GM19455 (cell line): ENCODE measurements at regions not wholly inside any gene's neighbourhood (a gene's known extent, or its start where the extent isn't known, plus 50 kb on each side); places are given as distances from the start of the nearest gene placed in this dataset.
"Not testable (repeated sequence)": the region's sequence is repeated elsewhere in the genome, so short reads cannot be mapped to it uniquely, and the experiment has no call there.

Experiments
- ATAC-seq: cut with Tn5 transposase; IDR thresholded peaks from one replicate; pipeline ENCODE4 v1.9.1; 2021; ENCODE audit not compliant: unreplicated experiment

- no peak for ATAC-seq
Measured at GRCh38 chr5:12910641-12911040, 1006.4 kb upstream of the CTNND2 start.

DNA sequence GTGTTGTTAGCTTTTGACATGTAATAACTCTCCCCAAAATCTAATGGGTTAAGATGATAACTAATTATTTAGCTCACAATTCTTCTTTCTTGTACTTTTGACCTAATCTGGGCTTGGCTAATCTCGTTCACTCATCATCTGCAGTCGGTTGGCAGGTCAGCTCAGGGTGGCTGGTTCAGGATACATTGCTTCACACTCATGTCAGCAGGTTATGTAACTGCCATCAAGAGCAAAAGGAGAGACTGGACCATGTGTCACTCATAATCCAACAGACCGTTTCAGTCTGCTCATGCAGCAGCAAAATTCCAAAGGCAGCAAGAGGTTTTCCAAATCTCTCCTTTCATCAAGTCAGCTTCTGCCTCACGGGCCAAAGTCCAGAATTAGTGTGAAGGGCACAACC lies 998.4 kb upstream of the CTNND2 start:
- ATAC-seq: no peak

DNA sequence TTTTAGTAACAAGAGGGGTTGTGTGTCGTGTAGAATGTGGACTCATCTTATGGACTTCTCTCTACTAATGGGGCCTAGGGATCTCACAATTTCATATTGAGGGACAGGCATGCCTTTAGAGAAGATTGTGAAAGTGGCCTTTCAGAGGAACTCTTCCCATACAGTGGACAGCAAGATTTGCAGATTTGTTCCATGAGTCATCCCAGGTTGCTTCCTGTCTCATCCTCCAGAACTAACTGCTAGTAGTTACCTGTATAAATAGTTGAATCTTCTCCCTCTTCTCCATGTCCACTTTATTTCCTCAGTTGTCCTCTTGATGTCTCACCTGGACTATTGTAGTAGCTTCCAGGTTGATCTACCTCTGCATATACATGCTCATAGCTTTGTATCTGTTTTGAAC lies 997.5 kb upstream of the CTNND2 start:
- no peak for ATAC-seq

DNA sequence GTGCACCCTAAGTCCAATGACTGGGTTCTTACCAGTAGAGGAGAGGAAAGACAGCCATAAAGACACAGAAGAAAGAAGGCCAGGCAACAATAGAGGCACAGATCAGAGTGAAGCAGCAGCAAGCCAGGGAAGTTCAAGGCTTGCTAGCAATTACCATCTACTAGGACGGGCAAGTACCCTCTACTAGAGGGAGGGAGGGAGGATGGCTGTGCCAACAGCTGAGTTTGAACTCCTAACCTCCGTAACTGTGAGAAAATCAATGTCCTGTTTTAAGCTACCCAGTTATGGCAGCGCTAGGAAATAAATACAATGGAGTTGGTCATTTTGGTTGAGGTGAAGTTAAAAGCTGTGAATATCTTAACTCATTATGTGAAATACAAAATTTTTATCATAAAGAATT lies 991.8 kb upstream of the CTNND2 start:
- ATAC-seq: no peak

GRCh38 chr5:12885018-12885417 lies 980.8 kb upstream of the CTNND2 start:
- no peak for ATAC-seq

DNA sequence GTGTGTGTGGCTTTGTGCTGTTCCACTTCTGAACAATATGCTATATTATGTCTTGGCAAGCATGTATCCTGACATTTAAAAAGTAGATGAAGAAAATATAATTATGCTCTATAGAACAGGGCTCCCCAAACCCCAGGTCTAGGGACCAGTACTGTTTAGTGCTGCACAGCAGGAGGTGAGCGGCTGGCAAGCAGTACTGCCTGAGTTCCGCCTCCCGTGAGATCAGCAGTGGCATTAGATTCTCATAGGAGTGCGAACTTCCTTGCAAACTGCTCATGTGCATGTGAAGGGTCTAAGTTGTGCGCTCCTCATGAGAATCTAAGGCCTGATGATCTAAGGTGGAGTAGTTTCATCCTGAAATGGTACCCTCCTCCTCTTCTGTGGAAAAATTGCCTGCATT lies 979.1 kb upstream of the CTNND2 start:
- ATAC-seq: no peak

DNA sequence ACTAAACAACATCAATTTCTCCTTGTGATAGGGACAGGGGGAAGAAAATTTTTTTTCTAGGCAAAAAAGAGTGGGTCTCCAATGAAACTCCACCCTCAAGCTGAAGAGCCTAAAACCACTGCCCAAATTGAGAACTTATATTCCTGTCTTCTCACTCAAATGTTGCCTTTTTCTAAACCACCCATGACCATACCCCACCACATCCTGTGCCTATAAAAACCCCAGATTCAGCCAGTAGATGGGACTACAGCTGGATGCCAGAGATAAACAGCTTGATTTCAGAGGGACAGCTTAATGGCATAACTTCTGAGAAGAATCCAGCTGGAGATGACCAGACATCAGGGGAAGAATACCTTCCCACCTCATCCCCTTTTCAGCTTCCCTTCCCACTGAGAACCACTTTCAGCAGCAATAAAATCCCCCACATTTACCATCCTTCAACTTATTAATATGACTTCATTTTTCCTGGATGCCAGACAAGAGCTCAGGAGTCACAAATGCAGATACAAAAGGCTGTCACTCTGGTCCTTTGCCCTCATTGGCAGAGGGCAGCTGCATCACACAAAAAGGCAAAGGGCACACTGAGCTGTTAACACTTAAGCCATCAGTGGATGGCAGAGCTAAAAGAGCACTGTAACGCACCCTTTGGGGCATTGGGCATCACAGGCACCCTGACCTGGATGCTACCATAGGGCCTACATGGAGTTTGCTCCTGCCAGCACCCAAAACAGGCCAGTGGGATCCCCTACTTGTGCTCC lies 972.5 kb upstream of the CTNND2 start:
- no peak for ATAC-seq

GRCh38 chr5:12870872-12871539 lies 966.8 kb upstream of the CTNND2 start:
- ATAC-seq: no peak

DNA sequence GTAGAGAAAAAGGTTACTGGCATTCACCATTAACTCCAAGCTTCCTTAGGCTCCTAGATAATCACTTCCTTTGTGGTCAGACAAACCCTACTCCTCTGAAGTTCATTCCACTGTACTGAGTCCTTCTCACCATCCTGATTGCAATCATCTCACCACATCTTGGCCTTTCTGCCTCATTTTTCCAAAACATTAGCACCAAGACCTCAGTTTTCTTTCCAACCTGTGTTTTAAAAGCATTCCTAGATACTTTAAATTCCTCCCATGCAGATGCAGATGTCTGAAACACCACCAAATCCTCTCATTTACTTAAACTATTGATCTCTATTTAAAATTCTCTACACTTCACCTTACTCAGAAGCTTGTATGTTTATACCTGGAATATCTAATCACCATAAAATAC lies 961.3 kb upstream of the CTNND2 start:
- ATAC-seq: no peak

GRCh38 chr5:12861886-12862654 lies 957.8 kb upstream of the CTNND2 start:
- ATAC-seq: no peak

DNA sequence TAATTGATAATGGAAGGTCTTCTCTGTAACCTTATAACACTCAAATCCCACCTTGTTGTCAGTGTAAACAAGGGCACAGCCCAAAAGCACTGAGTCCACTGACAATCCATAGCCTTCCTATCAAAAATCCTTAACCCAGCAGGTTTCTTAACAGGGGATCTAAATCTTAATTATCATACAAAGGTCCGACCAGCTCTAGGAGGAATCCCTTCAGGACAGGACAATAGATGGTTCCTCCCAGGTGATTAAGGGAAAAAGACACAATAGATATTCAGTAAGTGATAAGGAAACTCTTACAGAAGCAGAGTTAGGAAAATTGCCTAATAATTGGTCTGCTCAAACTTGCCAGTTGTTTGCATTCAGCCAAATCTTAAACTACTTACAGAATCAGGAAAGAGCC lies 951.9 kb upstream of the CTNND2 start:
- ATAC-seq: not testable (repeated sequence)

DNA sequence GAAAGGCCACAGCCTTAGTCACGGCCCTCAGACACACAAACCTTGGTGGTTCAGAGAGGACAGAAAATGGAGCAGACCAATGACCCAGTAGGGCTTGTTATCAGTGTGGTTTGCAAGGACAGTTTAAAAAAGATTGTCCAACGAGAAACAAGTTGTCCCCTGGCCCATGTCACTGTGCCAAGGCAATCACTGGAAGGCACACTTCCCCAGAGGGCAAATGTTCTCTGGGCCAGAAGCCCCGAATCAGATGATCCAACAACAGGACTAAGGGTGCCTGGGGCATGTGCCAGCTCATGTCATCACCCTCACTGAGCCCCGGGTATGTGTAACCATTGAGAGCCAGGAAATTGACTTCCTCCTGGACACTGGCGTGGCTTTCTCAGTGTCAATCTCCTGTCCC lies 950.1 kb upstream of the CTNND2 start:
- ATAC-seq: no peak

GRCh38 chr5:12851761-12852160 lies 947.5 kb upstream of the CTNND2 start:
- no peak for ATAC-seq

GRCh38 chr5:12848709-12849108 lies 944.5 kb upstream of the CTNND2 start:
- no peak for ATAC-seq

- no peak for ATAC-seq
Measured at GRCh38 chr5:12845549-12846159, 941.4 kb upstream of the CTNND2 start.

GRCh38 chr5:12840972-12841371 lies 936.7 kb upstream of the CTNND2 start:
- no peak for ATAC-seq

DNA sequence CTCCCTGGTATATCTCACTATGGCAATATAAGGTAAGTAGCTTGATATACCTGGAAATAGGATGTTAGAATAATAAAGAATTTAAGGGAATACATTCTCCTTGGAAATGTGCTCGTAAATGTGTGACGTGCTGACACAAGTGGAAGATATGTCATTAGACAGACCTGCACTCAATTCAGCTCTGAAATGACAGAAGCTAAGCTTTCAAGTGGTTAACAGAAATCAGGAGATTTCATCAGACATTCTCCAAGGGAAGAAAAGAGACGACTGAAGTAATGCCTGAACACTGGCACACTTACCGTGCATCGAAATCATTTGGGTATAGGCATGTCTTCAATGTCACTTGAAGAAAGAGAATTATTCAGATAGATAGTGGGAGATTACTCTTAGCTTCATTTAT lies 933.3 kb upstream of the CTNND2 start:
- ATAC-seq: no peak

GRCh38 chr5:12825163-12825562 lies 920.9 kb upstream of the CTNND2 start:
- no peak for ATAC-seq

DNA sequence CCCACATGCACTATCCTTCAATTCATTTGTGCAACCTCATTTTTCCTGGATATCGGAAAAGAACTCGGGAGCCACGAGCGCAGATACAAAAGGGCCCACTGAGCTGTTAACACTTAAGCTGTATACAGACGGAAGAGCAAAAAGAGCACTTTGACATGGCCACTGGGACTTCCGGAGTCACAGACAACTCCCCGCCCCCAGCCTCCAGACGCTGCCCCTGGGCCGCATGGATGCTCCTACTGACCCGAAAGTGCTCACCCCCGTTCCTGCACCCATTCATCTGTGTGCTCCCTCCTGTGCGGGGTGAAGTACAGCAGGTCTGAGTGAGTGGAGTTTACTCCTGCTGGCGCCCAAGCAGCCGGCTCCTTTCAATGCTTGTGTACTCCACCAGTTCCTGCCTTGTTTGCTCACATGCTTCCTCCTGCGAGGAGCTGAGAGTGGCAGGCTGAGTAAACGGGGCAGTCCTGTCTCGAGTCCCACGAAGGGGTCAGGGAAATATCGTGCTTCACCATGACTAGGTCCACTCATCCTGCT lies 901.0 kb upstream of the CTNND2 start:
- no peak for ATAC-seq

DNA sequence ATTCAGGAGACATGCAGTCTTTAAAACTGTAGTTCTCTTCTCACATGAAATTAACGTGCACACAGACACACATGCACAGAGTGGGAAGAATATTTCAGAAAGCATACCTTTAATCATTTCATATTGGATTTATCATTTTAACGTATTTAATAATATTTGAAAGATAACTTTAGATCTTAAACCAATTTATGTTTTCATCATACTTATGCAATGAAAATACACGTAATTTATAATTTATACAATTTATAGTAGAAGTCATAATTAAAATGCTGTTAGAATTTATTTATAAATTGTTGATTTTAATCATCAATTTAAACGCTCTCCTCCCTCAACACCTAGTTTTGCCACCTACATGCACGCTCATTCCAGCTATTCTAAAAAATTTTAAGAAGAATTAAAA lies 894.9 kb upstream of the CTNND2 start:
- ATAC-seq: no peak

DNA sequence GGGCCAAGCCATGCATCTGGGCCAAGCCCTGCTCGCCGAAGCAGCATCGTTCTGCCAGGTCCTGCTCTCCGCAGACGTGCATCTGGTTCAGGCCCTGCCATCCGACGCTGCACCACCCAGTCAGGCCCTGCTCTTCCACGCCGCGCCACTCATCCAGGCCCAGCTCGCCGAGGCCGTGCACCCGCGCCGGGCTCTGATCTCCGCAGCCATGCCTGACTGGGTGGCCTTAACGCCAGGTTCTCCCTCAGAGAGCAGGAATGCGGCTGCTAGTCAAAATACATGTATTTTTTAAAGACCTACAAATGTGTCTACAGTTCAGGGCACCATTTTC lies 891.1 kb upstream of the CTNND2 start:
- no peak for ATAC-seq
